DND-41 (cell line): ENCODE measurements at regions not wholly inside any gene's neighbourhood (a gene's known extent, or its start where the extent isn't known, plus 50 kb on each side); places are given as distances from the start of the nearest gene placed in this dataset.

Experiments
- ATAC-seq: fragments of 200-7000 bp; cut with Tn5 transposase; 3 replicates; pipeline ENCODE4 v1.9.1; 2021; ENCODE audit warnings: low read depth; ENCODE audit not compliant: insufficient read depth
- DNase-seq: peaks from one replicate; pipeline ENCODE4 v3.0.0-alpha.2; 2020
- H2AFZ ChIP-seq: 2 replicates; pipeline ENCODE4 v1.6.0; 2012; ENCODE audit warnings: low read depth, low read length
- H3K27ac ChIP-seq: 2 replicates; pipeline ENCODE4 v1.5.1; 2012; ENCODE audit warnings: low read length, inconsistent platforms
- H3K27me3 ChIP-seq: fragments of 200-600 bp; sonication (generic); 2 replicates; pipeline ENCODE4 v1.6.0; 2012; ENCODE audit warnings: low read length, mild to moderate bottlenecking, inconsistent platforms; ENCODE audit not compliant: insufficient read depth, poor library complexity
- H3K36me3 ChIP-seq: 2 replicates; pipeline ENCODE4 v1.5.1; 2012; ENCODE audit warnings: low read length, inconsistent platforms; ENCODE audit not compliant: insufficient read depth
- H3K4me1 ChIP-seq: 2 replicates; pipeline ENCODE4 v1.5.1; 2012; ENCODE audit warnings: mild to moderate bottlenecking, low read length; ENCODE audit not compliant: insufficient read depth
- H3K4me2 ChIP-seq: 2 replicates; pipeline ENCODE4 v1.6.0; 2012; ENCODE audit warnings: mild to moderate bottlenecking, moderate library complexity, low read length, inconsistent platforms; ENCODE audit not compliant: insufficient read depth
- H3K4me3 ChIP-seq, 2 experiments: fragments of 200-600 bp in 1 of 2; shearing (Covaris generic) in 1 of 2; 2 replicates each; pipeline ENCODE4 v1.5.1; 2012 to 2016; ENCODE audit warnings: inconsistent platforms in 2 of 2, low read length in 2 of 2, mild to moderate bottlenecking in 2 of 2, low read depth in 1 of 2, moderate library complexity in 1 of 2
- H3K79me2 ChIP-seq: 2 replicates; pipeline ENCODE4 v1.6.0; 2012; ENCODE audit warnings: low read length, inconsistent platforms; ENCODE audit not compliant: insufficient read depth
- H3K9ac ChIP-seq: 2 replicates; pipeline ENCODE4 v1.6.0; 2012; ENCODE audit warnings: low read depth, mild to moderate bottlenecking, inconsistent platforms, low read length, moderate library complexity
- H3K9me3 ChIP-seq: 2 replicates; pipeline ENCODE4 v1.5.1; 2012; ENCODE audit warnings: low read length, moderate library complexity, mild to moderate bottlenecking, inconsistent platforms; ENCODE audit not compliant: insufficient read depth, severe bottlenecking
- H4K20me1 ChIP-seq: 2 replicates; pipeline ENCODE4 v1.6.0; 2012; ENCODE audit warnings: low read length; ENCODE audit not compliant: insufficient read depth
- EZH2 ChIP-seq: IDR thresholded peaks from 3 replicates; pipeline ENCODE4 v1.6.1; 2012; ENCODE audit warnings: borderline replicate concordance, low read depth, mild to moderate bottlenecking, moderate library complexity, low read length, inconsistent platforms; ENCODE audit not compliant: severe bottlenecking
- TF ChIP-seq, protein P1 (sequence below): IDR thresholded peaks from 2 replicates; pipeline ENCODE4 v1.5.1; 2012; ENCODE audit warnings: borderline replicate concordance, low read length, moderate library complexity, mild to moderate bottlenecking; ENCODE audit not compliant: poor library complexity, severe bottlenecking; ENCODE audit errors: extremely low read depth

DNA sequence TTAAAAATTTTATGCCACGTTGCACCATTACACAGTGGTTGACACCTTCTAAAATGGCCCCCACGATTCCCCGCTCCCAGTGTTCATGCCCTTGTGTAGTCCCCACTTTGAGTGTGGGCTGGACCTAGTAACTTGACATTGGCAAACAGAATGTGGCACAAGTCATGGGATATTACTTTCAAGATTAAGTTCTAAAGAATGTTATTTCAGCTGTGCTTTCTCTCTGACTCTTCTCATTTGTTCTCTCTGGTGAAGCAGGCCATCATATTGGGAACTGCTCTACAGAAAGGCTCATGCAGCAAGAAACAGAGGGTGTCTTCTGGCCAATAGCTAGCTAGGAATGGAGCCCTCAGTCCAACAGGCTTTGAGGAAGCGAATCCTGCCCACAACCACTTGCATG is 67.1 kb downstream of the ATXN3L start:
- Histone ChIP-seq H4K20me1 (no peaks in the 10 kb centered on the region), H3K36me3 (no peaks in the 10 kb centered on the region), H3K9ac (no peak overlapping the region), H3K27ac (no peak overlapping the region), H3K79me2 (no peaks in the 10 kb centered on the region), H3K4me1 (no peaks in the 10 kb centered on the region), H2AFZ (no peak overlapping the region), H3K27me3 (no peaks in the 10 kb centered on the region), H3K9me3 (no peaks in the 10 kb centered on the region), H3K4me3 (no peak overlapping the region), H3K4me2 (no peak overlapping the region)
- ATAC-seq (no peak), DNase-seq (no peak)
- TF ChIP-seq EZH2: no peak
- TF ChIP-seq, protein P1, sequence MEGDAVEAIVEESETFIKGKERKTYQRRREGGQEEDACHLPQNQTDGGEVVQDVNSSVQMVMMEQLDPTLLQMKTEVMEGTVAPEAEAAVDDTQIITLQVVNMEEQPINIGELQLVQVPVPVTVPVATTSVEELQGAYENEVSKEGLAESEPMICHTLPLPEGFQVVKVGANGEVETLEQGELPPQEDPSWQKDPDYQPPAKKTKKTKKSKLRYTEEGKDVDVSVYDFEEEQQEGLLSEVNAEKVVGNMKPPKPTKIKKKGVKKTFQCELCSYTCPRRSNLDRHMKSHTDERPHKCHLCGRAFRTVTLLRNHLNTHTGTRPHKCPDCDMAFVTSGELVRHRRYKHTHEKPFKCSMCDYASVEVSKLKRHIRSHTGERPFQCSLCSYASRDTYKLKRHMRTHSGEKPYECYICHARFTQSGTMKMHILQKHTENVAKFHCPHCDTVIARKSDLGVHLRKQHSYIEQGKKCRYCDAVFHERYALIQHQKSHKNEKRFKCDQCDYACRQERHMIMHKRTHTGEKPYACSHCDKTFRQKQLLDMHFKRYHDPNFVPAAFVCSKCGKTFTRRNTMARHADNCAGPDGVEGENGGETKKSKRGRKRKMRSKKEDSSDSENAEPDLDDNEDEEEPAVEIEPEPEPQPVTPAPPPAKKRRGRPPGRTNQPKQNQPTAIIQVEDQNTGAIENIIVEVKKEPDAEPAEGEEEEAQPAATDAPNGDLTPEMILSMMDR: no peak

DNA sequence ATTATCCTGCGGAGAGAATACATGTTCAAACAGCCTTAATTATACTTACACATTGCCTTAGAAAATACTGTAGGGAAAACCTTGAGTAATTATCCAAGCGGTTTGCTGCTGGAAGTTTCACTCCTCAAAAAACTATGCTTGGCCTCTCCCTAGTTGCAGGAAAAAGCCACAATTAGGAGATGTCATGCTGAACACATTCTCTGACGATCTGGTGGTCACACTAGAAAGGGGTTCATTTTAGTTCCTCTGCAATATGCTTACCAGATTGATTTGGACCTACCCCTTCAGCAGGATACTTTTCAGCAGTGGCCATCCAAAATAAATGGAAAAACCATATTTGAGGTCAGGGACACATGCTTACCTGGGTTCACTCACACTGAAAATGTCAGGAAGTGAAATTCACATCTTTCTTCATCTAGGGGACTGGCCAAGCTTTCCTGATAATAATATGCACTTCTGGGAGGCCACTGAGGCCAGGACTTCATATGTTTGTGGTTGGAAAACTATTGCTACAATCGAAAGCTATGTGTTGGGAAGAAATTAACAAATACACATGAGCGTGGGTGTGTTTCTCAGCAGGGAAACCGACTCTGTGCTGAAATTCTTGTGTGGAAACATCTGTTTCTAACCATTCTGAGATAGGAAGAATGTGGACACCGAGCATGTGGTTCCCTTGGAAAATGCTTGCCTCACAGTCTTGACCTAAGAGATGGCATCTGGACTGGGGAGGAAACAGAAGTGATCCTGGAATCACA is 68.8 kb downstream of the ATXN3L start:
- Histone ChIP-seq H3K9ac (no peak overlapping the region), H2AFZ (no peak overlapping the region), H3K27me3 (no peaks in the 10 kb centered on the region), H4K20me1 (no peaks in the 10 kb centered on the region), H3K4me2 (no peak overlapping the region), H3K4me1 (no peaks in the 10 kb centered on the region), H3K27ac (no peak overlapping the region), H3K79me2 (no peaks in the 10 kb centered on the region), H3K4me3 (no peak overlapping the region), H3K36me3 (no peaks in the 10 kb centered on the region), H3K9me3 (no peaks in the 10 kb centered on the region)
- TF ChIP-seq, protein P1: no peak
- no peak for TF ChIP-seq EZH2
- ATAC-seq (no peak), DNase-seq (no peak)

DNA sequence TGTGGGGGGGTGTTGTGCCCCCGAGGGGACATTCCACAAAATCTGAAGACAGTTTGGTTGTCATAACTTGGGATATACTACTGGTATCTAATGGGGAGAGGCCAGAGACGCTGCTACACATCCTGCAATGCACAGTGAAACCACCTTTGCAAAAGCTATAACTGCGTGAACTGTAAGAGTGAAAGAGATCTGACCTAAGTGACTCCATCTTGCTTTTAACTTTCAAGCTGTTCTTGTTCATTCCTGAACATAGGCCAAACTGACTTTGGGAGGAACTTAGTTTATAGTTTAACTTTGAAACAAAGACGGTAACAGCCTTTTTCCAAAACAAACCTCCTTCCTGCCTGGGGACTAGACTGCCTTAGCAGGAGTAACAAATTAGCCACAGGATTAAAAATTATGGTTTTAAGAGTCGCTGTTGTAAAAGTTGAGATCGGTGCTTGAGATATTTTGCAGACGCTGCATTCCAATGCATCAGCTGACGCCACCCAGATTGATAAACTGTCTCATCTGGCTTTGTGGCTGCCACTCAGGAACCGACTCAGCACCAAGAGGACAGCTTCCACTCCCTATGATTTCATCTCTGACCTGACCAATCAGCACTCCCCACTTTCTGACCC is 70.9 kb downstream of the ATXN3L start:
- H3K36me3 ChIP-seq: no peaks in the 10 kb centered on the region
- H3K27me3 ChIP-seq: no peaks in the 10 kb centered on the region
- DNase-seq: no peak
- H4K20me1 ChIP-seq: no peaks in the 10 kb centered on the region
- H3K4me1 ChIP-seq: no peaks in the 10 kb centered on the region
- H3K4me3 ChIP-seq: no peak overlapping the region
- no peak overlapping the region for H3K4me2 ChIP-seq
- H3K79me2 ChIP-seq: no peaks in the 10 kb centered on the region
- no peak overlapping the region for H3K9ac ChIP-seq
- TF ChIP-seq EZH2: no peak
- TF ChIP-seq, protein P1: no peak
- H2AFZ ChIP-seq: no peak overlapping the region
- H3K27ac ChIP-seq: no peak overlapping the region
- H3K9me3 ChIP-seq: no peaks in the 10 kb centered on the region
- no peak for ATAC-seq
